ENCODE measurements at regions not wholly inside any gene's neighbourhood (a gene's known extent, or its start where the extent isn't known, plus 50 kb on each side); places are given as distances from the start of the nearest gene placed in this dataset.

DNA sequence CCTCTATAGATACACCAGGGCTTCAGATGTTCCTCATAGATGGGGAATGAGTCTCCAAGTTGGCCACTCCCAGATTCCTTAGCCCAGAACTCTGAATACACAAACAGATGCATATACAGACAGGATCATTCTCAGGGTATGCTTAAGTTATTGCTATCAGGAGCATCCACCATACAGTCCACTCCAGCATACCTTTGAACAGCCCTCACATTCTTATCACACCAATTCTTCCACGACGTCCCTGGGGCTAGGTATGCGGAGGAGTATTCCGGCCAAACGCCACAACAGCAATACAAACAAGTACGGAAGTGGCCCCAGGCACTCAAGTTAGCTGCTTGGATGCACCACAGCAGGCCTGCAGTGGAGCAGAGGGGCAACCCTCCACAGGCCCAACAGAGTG lies 312.5 kb upstream of the CHAC2 start:
- Mint-ChIP-seq H3K27ac (no peak overlapping the region), H3K4me1 (no peaks in the 10 kb centered on the region), H3K9me3 (peaks cover 2% of the 10 kb centered on the region), H3K36me3 (no peaks in the 10 kb centered on the region), H3K27me3 (no peaks in the 10 kb centered on the region), H3K4me3 (no peak overlapping the region)
- no peak for DNase-seq
- CTCF ChIA-PET, result no interaction called here

- no peak for DNase-seq
- CTCF ChIA-PET, result no interaction called here
- H3K4me3 Mint-ChIP-seq, result no peak overlapping the region
- H3K9me3 Mint-ChIP-seq, result peaks cover 2% of the 10 kb centered on the region
- no peaks in the 10 kb centered on the region for H3K36me3 Mint-ChIP-seq
- H3K27ac Mint-ChIP-seq, result no peak overlapping the region
- no peaks in the 10 kb centered on the region for H3K27me3 Mint-ChIP-seq
- no peaks in the 10 kb centered on the region for H3K4me1 Mint-ChIP-seq
Measured at GRCh38 chr2:53452957-53453748, 314.5 kb upstream of the CHAC2 start.

- no peak for DNase-seq
- Mint-ChIP-seq H3K27me3 (no peaks in the 10 kb centered on the region), H3K27ac (no peak overlapping the region), H3K4me1 (no peaks in the 10 kb centered on the region), H3K9me3 (no peaks in the 10 kb centered on the region), H3K4me3 (no peak overlapping the region), H3K36me3 (no peaks in the 10 kb centered on the region)
- CTCF ChIA-PET, result no interaction called here
Measured at GRCh38 chr2:53452400-53452799, 315.2 kb upstream of the CHAC2 start.

DNA sequence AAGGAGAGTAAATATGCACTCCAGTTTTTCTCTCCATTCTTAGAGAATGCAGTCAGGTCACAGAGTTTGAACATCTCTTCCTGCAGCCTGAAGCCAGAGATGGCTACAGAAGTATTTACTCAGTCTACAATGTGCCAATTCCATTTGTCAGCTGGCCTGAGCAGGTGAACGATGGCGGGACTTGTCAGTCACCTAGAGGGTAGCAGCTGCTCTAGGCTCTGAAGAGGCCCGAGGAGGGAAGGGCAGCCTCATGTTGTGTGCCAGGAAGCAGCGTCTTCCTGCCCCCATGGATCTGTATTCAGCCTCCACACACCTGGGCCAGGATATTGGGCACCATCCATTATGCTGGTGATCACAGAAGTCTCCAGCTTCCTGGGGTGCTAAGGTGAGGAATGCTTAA lies 316.7 kb upstream of the CHAC2 start:
- no peak overlapping the region for H3K4me3 Mint-ChIP-seq
- no peaks in the 10 kb centered on the region for H3K36me3 Mint-ChIP-seq
- H3K27me3 Mint-ChIP-seq, result no peaks in the 10 kb centered on the region
- no peak overlapping the region for H3K27ac Mint-ChIP-seq
- CTCF ChIA-PET, result no interaction called here
- H3K4me1 Mint-ChIP-seq, result no peaks in the 10 kb centered on the region
- no peaks in the 10 kb centered on the region for H3K9me3 Mint-ChIP-seq
- DNase-seq, result no peak

DNA sequence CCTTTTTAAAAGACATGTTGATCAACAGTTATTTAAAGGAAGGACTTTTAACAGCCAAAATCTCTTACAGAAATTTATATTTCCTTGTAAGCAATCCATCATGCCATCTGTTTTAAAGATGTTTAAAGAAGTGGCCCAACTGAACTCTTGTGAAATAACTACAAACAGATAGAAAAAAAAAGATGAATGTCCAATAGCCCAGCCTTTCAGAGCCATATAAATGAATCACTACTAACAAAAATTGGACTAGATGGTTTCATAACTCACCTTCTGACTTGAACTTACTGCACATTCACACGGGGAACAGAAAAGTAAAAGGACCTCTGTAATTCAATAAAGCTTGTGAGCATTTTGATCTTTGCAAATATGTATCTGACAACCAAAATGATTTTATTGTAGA lies 319.0 kb upstream of the CHAC2 start:
- CTCF ChIA-PET, result no interaction called here
- no peaks in the 10 kb centered on the region for H3K9me3 Mint-ChIP-seq
- H3K27ac Mint-ChIP-seq, result no peak overlapping the region
- H3K4me1 Mint-ChIP-seq, result no peaks in the 10 kb centered on the region
- H3K4me3 Mint-ChIP-seq, result no peak overlapping the region
- no peak for DNase-seq
- H3K27me3 Mint-ChIP-seq, result no peaks in the 10 kb centered on the region
- H3K36me3 Mint-ChIP-seq, result no peaks in the 10 kb centered on the region

GRCh38 chr2:53448086-53448485 lies 319.5 kb upstream of the CHAC2 start:
- no peak overlapping the region for H3K27ac Mint-ChIP-seq
- DNase-seq, result no peak
- H3K36me3 Mint-ChIP-seq, result no peaks in the 10 kb centered on the region

GRCh38 chr2:53445383-53446070 lies 322.1 kb upstream of the CHAC2 start:
- no peaks in the 10 kb centered on the region for H3K36me3 Mint-ChIP-seq
- no peak for DNase-seq
- CTCF ChIA-PET, result no interaction called here

More at GRCh38 chr2:53448086-53448485, 319.5 kb upstream of the CHAC2 start:
- CTCF ChIA-PET, result no interaction called here
- no peak overlapping the region for H3K4me3 Mint-ChIP-seq
- H3K27me3 Mint-ChIP-seq, result no peaks in the 10 kb centered on the region
- no peaks in the 10 kb centered on the region for H3K4me1 Mint-ChIP-seq
- no peaks in the 10 kb centered on the region for H3K9me3 Mint-ChIP-seq

DNA sequence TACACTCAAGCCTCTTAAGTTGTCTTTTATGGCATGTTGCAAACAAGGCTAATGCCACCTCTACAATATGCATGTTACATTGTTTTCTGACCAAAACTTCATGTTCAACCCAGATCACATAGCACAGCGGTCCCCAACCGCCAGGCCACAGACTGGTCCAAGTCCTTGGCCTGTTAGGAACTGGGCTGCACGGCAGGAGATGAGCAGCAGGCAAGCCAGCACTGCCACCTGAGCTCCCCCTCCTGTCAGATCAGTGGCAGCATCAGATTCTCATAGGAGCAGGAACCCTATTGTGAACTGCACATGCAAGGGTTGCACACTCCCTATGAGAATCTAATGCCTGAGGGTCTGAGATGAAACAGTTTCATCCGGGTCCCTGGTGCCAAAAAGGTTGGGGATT lies 324.8 kb upstream of the CHAC2 start:
- no peaks in the 10 kb centered on the region for H3K9me3 Mint-ChIP-seq
- no peaks in the 10 kb centered on the region for H3K27me3 Mint-ChIP-seq
- no peak overlapping the region for H3K27ac Mint-ChIP-seq
- CTCF ChIA-PET, result no interaction called here
- no peaks in the 10 kb centered on the region for H3K4me1 Mint-ChIP-seq
- no peak overlapping the region for H3K4me3 Mint-ChIP-seq
- no peak for DNase-seq
- no peaks in the 10 kb centered on the region for H3K36me3 Mint-ChIP-seq

More at GRCh38 chr2:53445383-53446070, 322.1 kb upstream of the CHAC2 start:
- no peaks in the 10 kb centered on the region for H3K9me3 Mint-ChIP-seq
- H3K4me3 Mint-ChIP-seq, result no peak overlapping the region
- no peaks in the 10 kb centered on the region for H3K4me1 Mint-ChIP-seq
- no peak overlapping the region for H3K27ac Mint-ChIP-seq
- H3K27me3 Mint-ChIP-seq, result no peaks in the 10 kb centered on the region

- H3K9me3 Mint-ChIP-seq, result no peaks in the 10 kb centered on the region
- H3K27ac Mint-ChIP-seq, result no peak overlapping the region
- no peaks in the 10 kb centered on the region for H3K27me3 Mint-ChIP-seq
- DNase-seq, result no peak
- no peaks in the 10 kb centered on the region for H3K4me1 Mint-ChIP-seq
- CTCF ChIA-PET, result no interaction called here
- H3K36me3 Mint-ChIP-seq, result no peaks in the 10 kb centered on the region
- H3K4me3 Mint-ChIP-seq, result no peak overlapping the region
Measured at GRCh38 chr2:53442093-53442492, 325.5 kb upstream of the CHAC2 start.

- CTCF ChIA-PET, result no interaction called here
- H3K4me3 Mint-ChIP-seq, result no peak overlapping the region
- H3K9me3 Mint-ChIP-seq, result no peaks in the 10 kb centered on the region
- no peaks in the 10 kb centered on the region for H3K27me3 Mint-ChIP-seq
- no peaks in the 10 kb centered on the region for H3K36me3 Mint-ChIP-seq
- H3K4me1 Mint-ChIP-seq, result no peaks in the 10 kb centered on the region
- DNase-seq, result no peak
- H3K27ac Mint-ChIP-seq, result no peak overlapping the region
Measured at GRCh38 chr2:53438692-53439091, 328.9 kb upstream of the CHAC2 start.

DNA sequence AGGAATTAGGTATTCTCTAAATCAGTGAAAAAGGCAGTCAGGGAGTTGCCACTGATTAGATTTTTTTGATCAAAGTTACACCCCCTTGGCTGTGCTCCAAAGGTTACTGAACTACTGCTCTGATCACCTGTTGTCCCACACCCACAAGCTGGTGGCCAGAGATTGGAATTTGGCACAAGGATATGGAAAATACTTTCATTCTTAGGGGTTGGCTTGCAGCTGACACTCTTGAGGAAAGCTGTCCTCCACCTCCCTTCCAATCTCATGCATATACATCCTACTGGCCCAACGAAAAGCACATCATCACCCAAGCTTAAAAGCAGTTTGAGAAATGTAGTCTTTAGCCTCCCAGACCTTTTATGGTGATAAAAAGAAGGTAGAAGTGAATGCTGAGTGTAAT lies 329.5 kb upstream of the CHAC2 start:
- no peak overlapping the region for H3K4me3 Mint-ChIP-seq
- H3K27me3 Mint-ChIP-seq, result no peaks in the 10 kb centered on the region
- no peak for DNase-seq
- no peak overlapping the region for H3K27ac Mint-ChIP-seq
- no peaks in the 10 kb centered on the region for H3K4me1 Mint-ChIP-seq
- CTCF ChIA-PET, result no interaction called here
- no peaks in the 10 kb centered on the region for H3K9me3 Mint-ChIP-seq
- H3K36me3 Mint-ChIP-seq, result no peaks in the 10 kb centered on the region

DNA sequence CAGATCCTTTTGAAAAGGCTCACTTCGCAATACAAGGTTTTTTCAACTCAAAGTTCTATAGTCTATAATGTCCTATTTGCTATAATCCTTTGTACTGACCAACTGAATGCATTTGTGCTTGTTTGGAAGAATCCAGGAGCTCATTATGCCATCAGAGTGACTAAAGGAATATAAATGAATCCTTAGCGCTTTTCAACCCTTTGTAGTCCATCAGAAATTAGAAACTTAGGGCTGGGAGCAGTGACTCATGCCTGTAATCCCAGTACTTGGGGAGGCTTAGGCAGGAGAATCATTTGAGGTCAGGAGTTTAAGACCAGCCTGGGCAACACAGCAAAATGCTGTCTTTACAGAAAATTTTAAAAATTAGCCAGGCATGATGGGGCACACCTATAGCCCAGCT lies 330.2 kb upstream of the CHAC2 start:
- no peak for DNase-seq
- H3K27ac Mint-ChIP-seq, result no peak overlapping the region
- no peaks in the 10 kb centered on the region for H3K27me3 Mint-ChIP-seq
- no peak overlapping the region for H3K4me3 Mint-ChIP-seq
- no peaks in the 10 kb centered on the region for H3K9me3 Mint-ChIP-seq
- no peaks in the 10 kb centered on the region for H3K4me1 Mint-ChIP-seq
- H3K36me3 Mint-ChIP-seq, result no peaks in the 10 kb centered on the region
- CTCF ChIA-PET, result no interaction called here

- no peaks in the 10 kb centered on the region for H3K4me1 Mint-ChIP-seq
- CTCF ChIA-PET, result no interaction called here
- no peaks in the 10 kb centered on the region for H3K36me3 Mint-ChIP-seq
- H3K27me3 Mint-ChIP-seq, result no peaks in the 10 kb centered on the region
- no peak overlapping the region for H3K4me3 Mint-ChIP-seq
- H3K27ac Mint-ChIP-seq, result no peak overlapping the region
- DNase-seq, result no peak
- no peaks in the 10 kb centered on the region for H3K9me3 Mint-ChIP-seq
Measured at GRCh38 chr2:53436882-53437281, 330.7 kb upstream of the CHAC2 start.

- H3K36me3 Mint-ChIP-seq, result no peaks in the 10 kb centered on the region
- CTCF ChIA-PET, result no interaction called here
- H3K9me3 Mint-ChIP-seq, result no peaks in the 10 kb centered on the region
- no peaks in the 10 kb centered on the region for H3K27me3 Mint-ChIP-seq
- DNase-seq, result no peak
- no peaks in the 10 kb centered on the region for H3K4me1 Mint-ChIP-seq
- H3K4me3 Mint-ChIP-seq, result no peak overlapping the region
- no peak overlapping the region for H3K27ac Mint-ChIP-seq
Measured at GRCh38 chr2:53435610-53436009, 332.0 kb upstream of the CHAC2 start.

DNA sequence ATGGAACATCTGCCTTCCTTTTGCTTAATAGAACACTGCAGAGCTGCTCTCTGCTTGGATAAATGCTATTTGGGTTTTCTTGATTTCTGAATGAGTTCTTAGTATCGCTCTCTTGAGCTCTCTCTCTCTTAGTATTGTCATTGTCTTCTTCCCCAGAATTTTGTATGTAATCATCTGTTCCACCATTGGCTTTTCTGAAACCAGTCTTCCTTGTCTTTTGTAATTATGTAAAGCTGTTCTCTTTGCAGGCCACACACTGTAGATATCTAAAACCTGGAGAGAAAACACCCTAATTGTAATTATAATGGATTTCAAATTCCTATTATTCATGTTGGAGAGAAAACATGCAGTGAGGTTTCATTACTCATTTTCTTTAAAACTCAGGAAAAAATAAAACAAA lies 333.1 kb upstream of the CHAC2 start:
- Mint-ChIP-seq H3K36me3 (no peaks in the 10 kb centered on the region), H3K9me3 (no peaks in the 10 kb centered on the region), H3K4me3 (no peak overlapping the region), H3K27ac (no peak overlapping the region), H3K27me3 (no peaks in the 10 kb centered on the region), H3K4me1 (no peaks in the 10 kb centered on the region)
- no peak for DNase-seq
- CTCF ChIA-PET, result no interaction called here
